MM.1S (cell line): ENCODE measurements at regions not wholly inside any gene's neighbourhood (a gene's known extent, or its start where the extent isn't known, plus 50 kb on each side); places are given as distances from the start of the nearest gene placed in this dataset.
"Not testable (repeated sequence)": the region's sequence is repeated elsewhere in the genome, so short reads cannot be mapped to it uniquely, and the experiment has no call there.

ENCODE experiments used
- DNase-seq: peaks from one replicate; pipeline ENCODE4 v3.0.0-alpha.2; 2015
- H2AFZ ChIP-seq: fragments of 300-600 bp; sonication (generic); 2 replicates; pipeline ENCODE4 v1.6.0; 2016; ENCODE audit warnings: antibody characterized with exemption, low read length
- H3F3A ChIP-seq: fragments of 300-600 bp; sonication (generic); 2 replicates; pipeline ENCODE4 v1.6.1; 2016; ENCODE audit warnings: mild to moderate bottlenecking, antibody characterized with exemption, low read length, moderate library complexity, mixed read lengths; ENCODE audit not compliant: insufficient read depth
- H3K27ac ChIP-seq: fragments of 300-600 bp; sonication (generic); 2 replicates; pipeline ENCODE4 v1.5.1; 2016; ENCODE audit warnings: mild to moderate bottlenecking, low read length
- H3K27me3 ChIP-seq: fragments of 300-600 bp; sonication (generic); replicated peaks from 2 replicates; pipeline ENCODE4 v1.6.0; 2016; ENCODE audit warnings: low read length; ENCODE audit not compliant: insufficient read depth
- H3K36me3 ChIP-seq: fragments of 300-600 bp; sonication (generic); replicated peaks from 2 replicates; pipeline ENCODE4 v1.6.1; 2016; ENCODE audit warnings: mild to moderate bottlenecking, low read length, mixed read lengths; ENCODE audit not compliant: insufficient read depth
- H3K4me1 ChIP-seq: fragments of 300-600 bp; sonication (generic); 2 replicates; pipeline ENCODE4 v1.6.1; 2016; ENCODE audit warnings: low read length, mixed read lengths
- H3K4me2 ChIP-seq: fragments of 300-600 bp; sonication (generic); 2 replicates; pipeline ENCODE4 v1.6.0; 2016; ENCODE audit warnings: low read depth, low read length
- H3K4me3 ChIP-seq: fragments of 300-600 bp; sonication (generic); 2 replicates; pipeline ENCODE4 v1.5.1; 2016; ENCODE audit warnings: low read length, mixed read lengths
- H3K79me2 ChIP-seq: fragments of 300-600 bp; sonication (generic); 2 replicates; pipeline ENCODE4 v1.6.1; 2016; ENCODE audit warnings: mixed run types, low read length, mixed read lengths
- H3K9ac ChIP-seq: fragments of 300-600 bp; sonication (generic); 2 replicates; pipeline ENCODE4 v1.6.1; 2016; ENCODE audit warnings: low read length, mixed read lengths
- H3K9me2 ChIP-seq: fragments of 300-600 bp; sonication (generic); replicated peaks from 2 replicates; pipeline ENCODE4 v1.6.1; 2016; ENCODE audit warnings: mild to moderate bottlenecking, low read length, mixed read lengths; ENCODE audit not compliant: insufficient read depth
- H3K9me3 ChIP-seq: fragments of 300-600 bp; sonication (generic); replicated peaks from 2 replicates; pipeline ENCODE4 v1.6.1; 2016; ENCODE audit warnings: mild to moderate bottlenecking, low read length, mixed read lengths; ENCODE audit not compliant: insufficient read depth
- H4K20me1 ChIP-seq: fragments of 300-600 bp; sonication (generic); 2 replicates; pipeline ENCODE4 v1.6.1; 2016; ENCODE audit warnings: mild to moderate bottlenecking, low read length, moderate library complexity, mixed read lengths; ENCODE audit not compliant: insufficient read depth
- CTCF ChIP-seq: fragments of 300-600 bp; sonication (generic); IDR thresholded peaks from 2 replicates; pipeline ENCODE4 v1.5.1; 2016; ENCODE audit warnings: antibody characterized with exemption, low read length, mixed read lengths
- EZH2 ChIP-seq: fragments of 300-600 bp; sonication (generic); optimal IDR thresholded peaks from 2 replicates; pipeline ENCODE3; 2017; ENCODE audit warnings: low read depth, mild to moderate bottlenecking, antibody characterized with exemption, low read length, mixed read lengths
- EZH2phosphoT487 ChIP-seq: fragments of 300-600 bp; sonication (generic); IDR thresholded peaks from 2 replicates; pipeline ENCODE4 v1.6.1; 2018; ENCODE audit warnings: antibody characterized with exemption, low read length

GRCh38 chr5:124502551-124502950 is 243.9 kb downstream of the ZNF608 start:
- Histone ChIP-seq H3F3A (no peaks in the 10 kb centered on the region), H3K9me2 (no peaks in the 10 kb centered on the region), H4K20me1 (no peaks in the 10 kb centered on the region), H3K79me2 (no peaks in the 10 kb centered on the region), H3K4me2 (no peak overlapping the region), H3K9me3 (no peaks in the 10 kb centered on the region), H3K27me3 (no peaks in the 10 kb centered on the region), H3K4me3 (no peak overlapping the region), H3K9ac (no peak overlapping the region), H3K4me1 (no peaks in the 10 kb centered on the region), H3K27ac (no peak overlapping the region), H2AFZ (no peak overlapping the region), H3K36me3 (no peaks in the 10 kb centered on the region)
- no peak for TF ChIP-seq EZH2
- TF ChIP-seq EZH2phosphoT487: no peak
- TF ChIP-seq CTCF: no peak
- no peak for DNase-seq

- not testable (repeated sequence) for H3K9me2 ChIP-seq, H2AFZ ChIP-seq, H4K20me1 ChIP-seq, H3K4me3 ChIP-seq, H3K27ac ChIP-seq, H3K9ac ChIP-seq, H3K9me3 ChIP-seq, H3F3A ChIP-seq, H3K27me3 ChIP-seq, H3K4me2 ChIP-seq, H3K79me2 ChIP-seq, H3K4me1 ChIP-seq, H3K36me3 ChIP-seq, DNase-seq
These were observed 246.6 kb downstream of the ZNF608 start for GRCh38 chr5:124499818-124500217.

- not testable (repeated sequence) for H3K4me1 ChIP-seq, H3F3A ChIP-seq, H3K27me3 ChIP-seq, H3K27ac ChIP-seq, H4K20me1 ChIP-seq, H3K4me2 ChIP-seq, DNase-seq, H3K79me2 ChIP-seq, H3K9me3 ChIP-seq, H3K9ac ChIP-seq, H3K36me3 ChIP-seq, H3K9me2 ChIP-seq, H2AFZ ChIP-seq, H3K4me3 ChIP-seq
These were observed 249.5 kb downstream of the ZNF608 start for GRCh38 chr5:124496968-124497367.

DNA sequence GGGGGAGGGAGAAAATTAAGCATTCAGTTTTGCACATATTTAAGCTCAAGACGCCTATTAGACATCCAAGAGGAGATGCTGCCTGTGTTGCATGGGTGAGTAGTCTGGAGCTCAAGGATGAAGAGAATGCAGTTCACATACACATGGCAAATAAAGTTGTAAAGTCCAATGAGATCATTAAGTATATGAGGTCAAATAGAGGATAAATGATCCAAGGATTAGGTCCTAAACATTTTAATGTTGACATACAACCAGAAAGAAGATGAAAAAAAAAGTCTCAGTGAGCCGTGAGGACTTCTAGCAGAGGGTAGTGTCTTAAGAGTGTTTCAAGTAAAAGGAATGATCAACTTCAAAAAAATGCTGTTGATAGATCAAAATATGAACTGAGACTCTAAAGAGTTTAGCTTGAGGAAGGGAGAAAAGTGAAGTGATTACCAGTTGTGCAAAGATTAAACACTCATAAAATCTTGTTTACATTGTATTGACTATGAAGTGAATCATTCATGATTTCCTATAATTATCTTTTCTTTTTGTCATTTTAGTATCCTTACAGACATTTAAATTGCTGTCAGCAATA is 251.8 kb downstream of the ZNF608 start:
- no peak overlapping the region for H2AFZ ChIP-seq
- no peaks in the 10 kb centered on the region for H3K4me1 ChIP-seq
- no peaks in the 10 kb centered on the region for H3K9me3 ChIP-seq
- no peaks in the 10 kb centered on the region for H3F3A ChIP-seq
- H4K20me1 ChIP-seq: no peaks in the 10 kb centered on the region
- TF ChIP-seq EZH2phosphoT487 (no peak), CTCF (no peak), EZH2 (no peak)
- no peaks in the 10 kb centered on the region for H3K9me2 ChIP-seq
- no peak overlapping the region for H3K27ac ChIP-seq
- H3K4me3 ChIP-seq: no peak overlapping the region
- no peak overlapping the region for H3K4me2 ChIP-seq
- no peak overlapping the region for H3K9ac ChIP-seq
- no peaks in the 10 kb centered on the region for H3K27me3 ChIP-seq
- DNase-seq: no peak
- no peaks in the 10 kb centered on the region for H3K36me3 ChIP-seq
- no peaks in the 10 kb centered on the region for H3K79me2 ChIP-seq
